WTC11 (cell line): ENCODE measurements at regions not wholly inside any gene's neighbourhood (a gene's known extent, or its start where the extent isn't known, plus 50 kb on each side); places are given as distances from the start of the nearest gene placed in this dataset.

Source experiments
- ATAC-seq: fragments of 200-7000 bp; cut with Tn5 transposase; 2 replicates; pipeline ENCODE4 v1.10.0; 2021; ENCODE audit warnings: mild to moderate bottlenecking, moderate library complexity
- CTCF ChIA-PET: fragments of 300-600 bp; sonication (Branson Sonifier 250); formaldehyde crosslinking; loops from one replicate; lab custom pipeline; 2021; ENCODE audit warnings: antibody characterized with exemption; lab: Charles Lee
- POLR2A ChIA-PET: fragments of 350-600 bp; sonication (Branson Sonifier 250); formaldehyde crosslinking; loops from one replicate; lab custom pipeline; 2021; ENCODE audit warnings: antibody characterized with exemption; lab: Charles Lee
- DNase-seq: peaks from one replicate; pipeline ENCODE4 v3.0.0; 2021; ENCODE audit warnings: low spot score
- H3K27ac Mint-ChIP-seq: 2 replicates; pipeline ENCODE4 v1.8.0; 2021; ENCODE audit warnings: mixed read lengths
- H3K27me3 Mint-ChIP-seq: 2 replicates; pipeline ENCODE4 v1.8.0; 2021; ENCODE audit warnings: low read depth, mild to moderate bottlenecking, moderate library complexity, mixed read lengths
- H3K36me3 Mint-ChIP-seq: 2 replicates; pipeline ENCODE4 v1.8.0; 2021; ENCODE audit warnings: mixed read lengths
- H3K4me1 Mint-ChIP-seq: 2 replicates; pipeline ENCODE4 v1.8.0; 2022; ENCODE audit warnings: mixed read lengths
- H3K4me3 Mint-ChIP-seq: 2 replicates; pipeline ENCODE4 v1.8.0; 2021; ENCODE audit warnings: mild to moderate bottlenecking, moderate library complexity, mixed read lengths
- H3K9me3 Mint-ChIP-seq: 2 replicates; pipeline ENCODE4 v1.8.0; 2021; ENCODE audit warnings: mixed read lengths
- E2F4 ChIP-seq: sonication (generic); formaldehyde crosslinking; IDR thresholded peaks from 2 replicates; pipeline ENCODE4 v1.8.1; 2022; ENCODE audit warnings: low read depth, mild to moderate bottlenecking, moderate library complexity, missing genetic modification reagents, borderline replicate concordance
- ETV6 ChIP-seq: sonication (generic); formaldehyde crosslinking; IDR thresholded peaks from 2 replicates; pipeline ENCODE4 v1.8.1; 2022; ENCODE audit warnings: mild to moderate bottlenecking, missing genetic modification reagents
- GTF2I ChIP-seq: fragments of 250-450 bp; sonication (Bioruptor Pico); conservative IDR thresholded peaks from 2 replicates; pipeline ENCODE4 v1.4.0; 2021; ENCODE audit warnings: mild to moderate bottlenecking
- HMGA2 ChIP-seq: fragments of 250-450 bp; sonication (Bioruptor Pico); IDR thresholded peaks from 2 replicates; pipeline ENCODE4 v1.4.0; 2021; ENCODE audit warnings: mild to moderate bottlenecking, moderate library complexity
- IRF1 ChIP-seq: sonication (generic); formaldehyde crosslinking; IDR thresholded peaks from 2 replicates; pipeline ENCODE4 v1.8.0; 2023; ENCODE audit warnings: missing genetic modification reagents
- JAZF1 ChIP-seq: fragments of 250-450 bp; sonication (Bioruptor Pico); IDR thresholded peaks from 2 replicates; pipeline ENCODE4 v1.9.0; 2021; ENCODE audit warnings: moderate library complexity, mild to moderate bottlenecking, inconsistent platforms
- KAT7 ChIP-seq: sonication (generic); formaldehyde crosslinking; IDR thresholded peaks from 2 replicates; pipeline ENCODE4 v1.8.1; 2023; ENCODE audit warnings: missing genetic modification reagents, mild to moderate bottlenecking, borderline replicate concordance
- MXD4 ChIP-seq: fragments of 250-450 bp; sonication (Bioruptor Pico); IDR thresholded peaks from 2 replicates; pipeline ENCODE4 v1.8.0; 2021; ENCODE audit warnings: mild to moderate bottlenecking, moderate library complexity, borderline replicate concordance
- MYBL2 ChIP-seq: sonication (generic); formaldehyde crosslinking; IDR thresholded peaks from 2 replicates; pipeline ENCODE4 v1.8.1; 2023; ENCODE audit warnings: mild to moderate bottlenecking, moderate library complexity, missing genetic modification reagents
- NR2C2 ChIP-seq: sonication (generic); formaldehyde crosslinking; IDR thresholded peaks from 2 replicates; pipeline ENCODE4 v1.8.0; 2022; ENCODE audit warnings: mild to moderate bottlenecking, missing genetic modification reagents
- PRDM15 ChIP-seq: sonication (generic); formaldehyde crosslinking; IDR thresholded peaks from 2 replicates; pipeline ENCODE4 v1.8.0; 2022; ENCODE audit warnings: missing genetic modification reagents
- PRRX2 ChIP-seq: fragments of 250-450 bp; sonication (Bioruptor Pico); IDR thresholded peaks from 2 replicates; pipeline ENCODE4 v1.8.0; 2021; ENCODE audit warnings: mild to moderate bottlenecking
- SOX15 ChIP-seq: fragments of 250-450 bp; sonication (Bioruptor Pico); IDR thresholded peaks from 2 replicates; pipeline ENCODE4 v1.9.0; 2021; ENCODE audit warnings: mild to moderate bottlenecking
- TCF7 ChIP-seq: sonication (generic); formaldehyde crosslinking; IDR thresholded peaks from 2 replicates; pipeline ENCODE4 v1.8.0; 2022; ENCODE audit warnings: mild to moderate bottlenecking, low read depth, missing genetic modification reagents, moderate library complexity
- ZNF138 ChIP-seq: sonication (generic); formaldehyde crosslinking; conservative IDR thresholded peaks from 2 replicates; pipeline ENCODE4 v1.8.1; 2022; ENCODE audit warnings: mild to moderate bottlenecking, moderate library complexity, missing genetic modification reagents
- ZNF317 ChIP-seq: sonication (generic); formaldehyde crosslinking; IDR thresholded peaks from 2 replicates; pipeline ENCODE4 v1.8.1; 2023; ENCODE audit warnings: low read depth, mild to moderate bottlenecking, moderate library complexity, missing genetic modification reagents, borderline replicate concordance
- ZNF512 ChIP-seq: sonication (generic); formaldehyde crosslinking; IDR thresholded peaks from 2 replicates; pipeline ENCODE4 v1.8.1; 2022; ENCODE audit warnings: missing genetic modification reagents, borderline replicate concordance
- TF ChIP-seq, protein P1 (sequence below): sonication (generic); formaldehyde crosslinking; IDR thresholded peaks from 2 replicates; pipeline ENCODE4 v1.8.0; 2022; ENCODE audit warnings: mild to moderate bottlenecking, missing genetic modification reagents
- TF ChIP-seq, protein P2 (sequence below): sonication (generic); formaldehyde crosslinking; IDR thresholded peaks from 2 replicates; pipeline ENCODE4 v1.8.1; 2023; ENCODE audit warnings: mild to moderate bottlenecking, missing genetic modification reagents
- TF ChIP-seq, protein P3 (sequence below): fragments of 250-450 bp; sonication (Bioruptor Pico); IDR thresholded peaks from 2 replicates; pipeline ENCODE4 v1.8.0; 2021; ENCODE audit warnings: mild to moderate bottlenecking
- TF ChIP-seq, protein P4 (sequence below): sonication (generic); formaldehyde crosslinking; IDR thresholded peaks from 2 replicates; pipeline ENCODE4 v1.8.1; 2023; ENCODE audit warnings: mild to moderate bottlenecking, missing genetic modification reagents, moderate library complexity

DNA sequence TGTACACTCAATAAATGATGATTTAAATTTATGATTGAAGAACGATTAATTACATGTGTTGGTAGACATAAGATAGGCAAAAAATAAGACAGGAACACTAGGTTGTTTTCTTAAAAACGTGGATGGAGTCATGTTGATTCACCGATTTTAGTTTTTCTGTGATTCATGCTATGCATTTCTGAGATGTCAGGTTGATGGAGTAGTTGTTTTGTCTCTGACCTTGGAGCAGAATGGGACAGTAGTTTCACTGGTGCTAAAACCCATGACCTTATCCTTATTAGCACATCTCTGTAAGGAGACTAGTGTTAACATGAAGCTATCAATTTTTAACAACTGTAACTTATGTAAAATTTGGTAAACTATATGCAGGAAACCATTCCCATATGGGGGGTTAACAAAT is 611.6 kb upstream of the FZD8 start (continued):
- no peak for TF ChIP-seq NR2C2 (CRISPR knock-in tag)
- TF ChIP-seq HMGA2 (CRISPR knock-in tag): no peak

- no peaks in the 10 kb centered on the region for H3K36me3 Mint-ChIP-seq
- no peak overlapping the region for H3K4me3 Mint-ChIP-seq
- ChIA-PET CTCF (no interaction called here), POLR2A (no interaction called here)
- no peak overlapping the region for H3K27ac Mint-ChIP-seq
- DNase-seq: no peak
- no peaks in the 10 kb centered on the region for H3K4me1 Mint-ChIP-seq
- H3K27me3 Mint-ChIP-seq: no peaks in the 10 kb centered on the region
- no peaks in the 10 kb centered on the region for H3K9me3 Mint-ChIP-seq
- no peak for ATAC-seq
- TF ChIP-seq ZNF512 (CRISPR knock-in tag) (no peak), IRF1 (CRISPR knock-in tag) (no peak), SOX15 (CRISPR knock-in tag) (no peak), KAT7 (CRISPR knock-in tag) (no peak), ZNF138 (CRISPR knock-in tag) (no peak), GTF2I (CRISPR knock-in tag) (no peak), TCF7 (CRISPR knock-in tag) (no peak), ZNF317 (CRISPR knock-in tag) (no peak), MYBL2 (no peak)
- TF ChIP-seq, protein P1, sequence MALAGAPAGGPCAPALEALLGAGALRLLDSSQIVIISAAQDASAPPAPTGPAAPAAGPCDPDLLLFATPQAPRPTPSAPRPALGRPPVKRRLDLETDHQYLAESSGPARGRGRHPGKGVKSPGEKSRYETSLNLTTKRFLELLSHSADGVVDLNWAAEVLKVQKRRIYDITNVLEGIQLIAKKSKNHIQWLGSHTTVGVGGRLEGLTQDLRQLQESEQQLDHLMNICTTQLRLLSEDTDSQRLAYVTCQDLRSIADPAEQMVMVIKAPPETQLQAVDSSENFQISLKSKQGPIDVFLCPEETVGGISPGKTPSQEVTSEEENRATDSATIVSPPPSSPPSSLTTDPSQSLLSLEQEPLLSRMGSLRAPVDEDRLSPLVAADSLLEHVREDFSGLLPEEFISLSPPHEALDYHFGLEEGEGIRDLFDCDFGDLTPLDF (CRISPR knock-in tag): no peak
- TF ChIP-seq, protein P2, sequence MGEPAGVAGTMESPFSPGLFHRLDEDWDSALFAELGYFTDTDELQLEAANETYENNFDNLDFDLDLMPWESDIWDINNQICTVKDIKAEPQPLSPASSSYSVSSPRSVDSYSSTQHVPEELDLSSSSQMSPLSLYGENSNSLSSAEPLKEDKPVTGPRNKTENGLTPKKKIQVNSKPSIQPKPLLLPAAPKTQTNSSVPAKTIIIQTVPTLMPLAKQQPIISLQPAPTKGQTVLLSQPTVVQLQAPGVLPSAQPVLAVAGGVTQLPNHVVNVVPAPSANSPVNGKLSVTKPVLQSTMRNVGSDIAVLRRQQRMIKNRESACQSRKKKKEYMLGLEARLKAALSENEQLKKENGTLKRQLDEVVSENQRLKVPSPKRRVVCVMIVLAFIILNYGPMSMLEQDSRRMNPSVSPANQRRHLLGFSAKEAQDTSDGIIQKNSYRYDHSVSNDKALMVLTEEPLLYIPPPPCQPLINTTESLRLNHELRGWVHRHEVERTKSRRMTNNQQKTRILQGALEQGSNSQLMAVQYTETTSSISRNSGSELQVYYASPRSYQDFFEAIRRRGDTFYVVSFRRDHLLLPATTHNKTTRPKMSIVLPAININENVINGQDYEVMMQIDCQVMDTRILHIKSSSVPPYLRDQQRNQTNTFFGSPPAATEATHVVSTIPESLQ (CRISPR knock-in tag): no peak
- TF ChIP-seq, protein P3, sequence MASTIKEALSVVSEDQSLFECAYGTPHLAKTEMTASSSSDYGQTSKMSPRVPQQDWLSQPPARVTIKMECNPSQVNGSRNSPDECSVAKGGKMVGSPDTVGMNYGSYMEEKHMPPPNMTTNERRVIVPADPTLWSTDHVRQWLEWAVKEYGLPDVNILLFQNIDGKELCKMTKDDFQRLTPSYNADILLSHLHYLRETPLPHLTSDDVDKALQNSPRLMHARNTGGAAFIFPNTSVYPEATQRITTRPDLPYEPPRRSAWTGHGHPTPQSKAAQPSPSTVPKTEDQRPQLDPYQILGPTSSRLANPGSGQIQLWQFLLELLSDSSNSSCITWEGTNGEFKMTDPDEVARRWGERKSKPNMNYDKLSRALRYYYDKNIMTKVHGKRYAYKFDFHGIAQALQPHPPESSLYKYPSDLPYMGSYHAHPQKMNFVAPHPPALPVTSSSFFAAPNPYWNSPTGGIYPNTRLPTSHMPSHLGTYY (CRISPR knock-in tag): no peak
- TF ChIP-seq, protein P4, sequence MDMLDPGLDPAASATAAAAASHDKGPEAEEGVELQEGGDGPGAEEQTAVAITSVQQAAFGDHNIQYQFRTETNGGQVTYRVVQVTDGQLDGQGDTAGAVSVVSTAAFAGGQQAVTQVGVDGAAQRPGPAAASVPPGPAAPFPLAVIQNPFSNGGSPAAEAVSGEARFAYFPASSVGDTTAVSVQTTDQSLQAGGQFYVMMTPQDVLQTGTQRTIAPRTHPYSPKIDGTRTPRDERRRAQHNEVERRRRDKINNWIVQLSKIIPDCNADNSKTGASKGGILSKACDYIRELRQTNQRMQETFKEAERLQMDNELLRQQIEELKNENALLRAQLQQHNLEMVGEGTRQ (CRISPR knock-in tag): no peak
Measured at GRCh38 chr10:36251068-36251467, 609.0 kb upstream of the FZD8 start.

DNA sequence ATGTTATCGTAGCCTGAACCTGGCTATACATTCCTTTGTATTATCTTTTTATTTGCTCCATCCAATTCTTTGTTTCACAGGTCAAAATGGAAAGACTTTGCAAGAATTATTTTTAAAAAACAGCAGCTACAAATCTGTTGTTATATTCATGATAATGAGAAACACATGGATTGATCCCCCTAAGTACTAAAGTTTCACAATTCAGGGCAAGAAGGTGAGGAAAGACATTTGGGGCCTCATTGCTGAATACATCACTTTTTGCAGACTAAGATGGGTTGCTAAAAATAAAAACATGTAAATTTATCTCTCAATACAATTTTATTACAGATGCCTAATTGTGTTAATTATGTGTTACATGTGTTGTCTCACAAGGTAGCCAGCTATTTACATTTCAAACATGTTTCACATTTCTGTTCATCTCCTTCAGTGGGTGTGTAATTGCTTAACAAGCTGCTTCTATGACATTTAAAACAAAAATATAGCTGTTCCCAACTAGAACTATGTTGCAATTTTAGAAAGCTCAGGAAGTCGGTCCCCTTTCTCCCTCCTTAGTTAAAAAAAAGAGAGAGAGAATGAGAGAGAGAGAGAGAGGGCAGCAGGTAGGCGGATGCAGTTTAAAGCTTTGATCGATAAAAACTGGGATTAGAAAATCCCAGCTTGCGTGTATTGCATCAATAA is 606.3 kb upstream of the FZD8 start:
- H3K9me3 Mint-ChIP-seq: peaks cover 7% of the 10 kb centered on the region
- CTCF ChIA-PET: interaction anchor here (0.6 to 1.2 kb wide), 2 partner anchors 478 to 642 kb away, joined by 3 read pairs; no protein-coding TSS in a partner anchor
- H3K4me1 Mint-ChIP-seq: no peaks in the 10 kb centered on the region
- H3K27me3 Mint-ChIP-seq: no peaks in the 10 kb centered on the region
- no peak overlapping the region for H3K27ac Mint-ChIP-seq
- H3K36me3 Mint-ChIP-seq: no peaks in the 10 kb centered on the region
- DNase-seq (no peak), ATAC-seq (no peak)
- POLR2A ChIA-PET: interaction anchor here (0.7 kb wide), 1 partner anchor 145 kb away, joined by 7 read pairs; no protein-coding TSS in a partner anchor
- no peak overlapping the region for H3K4me3 Mint-ChIP-seq
- TF ChIP-seq MXD4 (CRISPR knock-in tag): no peak
- no peak for TF ChIP-seq PRRX2
- no peak for TF ChIP-seq PRDM15
- no peak for TF ChIP-seq E2F4 (CRISPR knock-in tag)
- TF ChIP-seq ETV6 (CRISPR knock-in tag): no peak
- TF ChIP-seq JAZF1: no peak
